Glomerular endothelial cell (primary cell): ENCODE measurements at regions not wholly inside any gene's neighbourhood (a gene's known extent, or its start where the extent isn't known, plus 50 kb on each side); places are given as distances from the start of the nearest gene placed in this dataset.

ENCODE experiments used
- DNase-seq: peaks from one replicate; pipeline ENCODE4 v3.0.0-alpha.2; 2011; ENCODE audit warnings: low read depth, low spot score; ENCODE audit errors: extremely low read depth

DNA sequence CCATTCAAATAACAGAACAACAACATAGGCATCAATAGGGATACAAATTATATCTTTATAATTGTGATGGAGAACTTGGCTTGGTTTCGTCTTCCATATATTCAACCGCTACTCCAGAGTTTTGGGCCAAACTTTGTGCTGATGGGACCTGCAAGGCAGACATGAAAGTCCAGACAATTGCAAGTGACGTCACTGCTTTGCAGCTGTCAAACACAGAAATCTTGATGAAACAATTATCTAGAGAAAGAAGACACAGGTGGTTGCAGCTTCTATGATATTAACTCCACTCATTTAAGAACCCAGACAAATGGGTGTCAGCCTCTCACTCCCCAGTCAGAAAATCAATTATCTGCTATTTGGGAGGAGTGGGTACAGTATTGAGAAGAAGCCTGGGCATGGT is 390.6 kb downstream of the NUF2 start:
- DNase-seq: no peak

DNA sequence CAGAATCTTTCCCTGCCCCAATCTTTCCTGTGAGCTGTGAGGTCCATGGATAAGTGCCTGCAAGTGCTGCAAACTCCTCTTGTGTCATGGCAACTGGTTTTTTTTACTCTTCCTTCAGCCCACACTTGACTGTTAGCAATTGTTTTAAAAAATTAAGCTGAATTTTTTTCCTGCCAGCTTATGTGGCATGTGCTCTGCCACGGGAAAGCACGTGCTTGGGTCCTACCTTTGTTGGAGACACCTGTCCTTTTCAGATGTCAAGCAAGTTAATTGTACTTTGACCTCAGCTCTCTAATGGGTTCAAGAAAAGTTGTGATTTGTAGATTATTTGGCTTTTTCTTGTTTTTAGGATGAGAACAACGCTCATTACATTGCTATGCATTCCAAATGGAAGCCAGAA is 398.5 kb downstream of the NUF2 start:
- no peak for DNase-seq

DNA sequence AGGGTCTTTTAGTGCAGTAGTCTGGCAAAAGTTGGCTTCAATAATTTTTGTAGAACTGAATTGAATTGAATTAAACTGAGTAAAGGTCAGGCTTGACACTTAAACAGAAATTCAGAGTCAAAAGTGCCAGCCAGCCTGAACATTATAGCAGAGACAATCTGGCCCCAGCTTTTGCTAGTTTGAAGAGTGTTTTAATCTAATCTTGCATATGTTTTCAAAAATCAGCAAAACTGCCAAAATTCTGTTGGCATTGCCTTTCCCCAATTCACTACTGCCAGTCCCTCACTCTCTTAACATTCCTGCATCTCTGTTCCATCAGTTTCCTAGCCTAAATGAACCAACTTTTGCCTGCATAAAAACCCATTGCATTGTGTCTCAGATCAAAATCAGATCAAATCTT is 403.8 kb downstream of the NUF2 start:
- no peak for DNase-seq

DNA sequence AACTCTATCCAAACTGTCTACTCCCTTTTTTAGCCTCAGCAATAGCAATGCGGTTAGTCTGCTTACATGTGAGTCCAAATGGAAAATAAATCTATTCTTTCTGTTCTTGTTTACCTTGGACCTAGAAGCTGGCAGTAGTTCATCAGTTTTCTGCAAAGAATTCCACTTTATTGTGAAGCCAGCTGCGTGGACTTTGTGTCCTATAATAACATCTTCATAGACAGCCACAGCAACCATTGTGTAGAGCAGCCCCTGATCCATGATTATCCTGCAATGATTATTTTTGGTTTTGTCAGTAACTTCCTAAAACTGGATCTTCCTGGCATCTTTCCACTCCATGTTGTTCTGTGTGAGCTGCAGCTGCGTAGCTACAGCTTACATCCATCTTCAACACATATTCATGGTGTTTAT is 408.7 kb downstream of the NUF2 start:
- no peak for DNase-seq

DNA sequence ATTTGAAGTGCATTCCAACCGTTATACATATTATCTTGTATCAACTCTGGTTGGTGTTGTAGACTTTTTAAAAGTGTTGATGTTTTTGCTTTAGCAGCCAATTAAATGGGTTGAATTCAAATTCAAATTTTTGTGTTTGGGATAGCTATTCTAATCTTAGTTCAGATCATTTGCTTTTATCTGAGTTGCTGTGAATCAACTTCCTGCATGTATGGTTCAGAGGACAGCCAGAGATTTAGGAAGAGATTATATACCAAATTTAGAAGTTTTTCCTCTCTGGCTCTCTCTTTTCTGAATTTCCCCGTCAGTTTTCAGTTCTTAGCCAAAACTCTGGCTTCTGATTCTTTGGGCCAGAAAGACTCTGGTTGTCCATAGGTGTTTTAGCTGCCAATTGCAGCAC is 415.5 kb downstream of the NUF2 start:
- DNase-seq: no peak

DNA sequence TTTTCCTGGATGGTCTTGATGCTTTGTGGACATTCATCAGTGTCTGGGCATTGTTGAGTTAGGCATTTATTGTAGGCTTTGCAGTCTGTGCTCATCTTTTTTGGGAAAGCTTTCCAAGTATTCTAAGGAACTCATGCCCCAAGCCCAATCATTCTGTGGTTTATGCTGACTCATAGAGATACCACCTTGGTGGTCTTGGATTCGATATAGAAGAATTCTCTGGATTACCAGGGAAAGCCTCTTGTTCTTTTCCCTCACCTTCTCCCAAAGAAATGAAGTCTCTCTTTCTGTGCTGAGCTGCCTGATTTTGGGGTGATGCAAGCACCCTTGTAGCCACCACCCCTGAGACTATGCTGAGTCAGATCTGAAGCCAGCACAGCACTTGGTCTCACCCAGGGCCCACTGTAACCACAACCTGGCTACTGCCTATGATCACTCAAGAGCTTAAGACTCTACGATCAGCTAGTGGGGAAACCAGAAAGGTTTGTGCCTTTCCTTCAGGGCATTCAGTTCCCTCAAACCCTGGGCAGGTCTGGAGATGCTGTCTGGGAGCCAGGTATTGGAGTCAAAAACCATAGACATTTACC is 422.6 kb downstream of the NUF2 start:
- no peak for DNase-seq

DNA sequence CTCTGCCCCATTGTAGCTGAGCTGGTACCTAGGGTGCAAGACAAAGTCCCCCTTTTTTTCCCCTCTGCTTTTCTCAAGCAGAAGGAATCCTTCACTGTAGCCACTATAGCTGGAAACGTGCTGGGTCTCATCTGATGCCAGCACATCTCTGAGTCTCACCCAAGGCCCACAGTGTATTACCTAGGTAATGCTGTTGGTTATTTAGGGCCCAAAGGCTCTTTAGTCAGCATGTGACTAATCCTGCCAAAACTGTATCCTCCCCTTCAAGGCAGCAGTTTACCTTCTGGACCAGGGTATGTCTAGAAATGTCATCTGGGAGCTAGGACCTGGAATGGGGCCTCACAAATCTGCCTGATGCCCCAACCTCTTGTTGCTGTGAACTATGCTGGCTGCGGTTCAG is 423.4 kb downstream of the NUF2 start:
- DNase-seq: no peak

DNA sequence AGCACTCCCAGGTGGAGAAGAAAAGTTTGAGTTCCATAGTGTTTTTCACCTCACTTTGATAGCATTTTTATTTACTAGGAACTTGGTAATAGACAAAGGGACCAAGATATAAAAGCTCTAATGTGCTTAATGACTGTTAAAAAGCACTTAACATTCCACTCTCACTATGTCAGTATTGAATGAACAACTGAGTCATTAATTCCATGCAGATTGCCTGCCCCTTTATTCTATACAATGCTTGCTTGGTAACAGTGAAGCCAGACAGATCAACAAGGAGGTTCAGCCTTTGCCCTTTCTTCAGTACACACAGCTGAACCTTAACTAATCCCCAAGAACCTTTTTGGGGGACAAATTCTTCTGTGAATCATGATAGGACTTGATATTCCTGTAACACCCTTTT is 425.5 kb downstream of the NUF2 start:
- DNase-seq: no peak

DNA sequence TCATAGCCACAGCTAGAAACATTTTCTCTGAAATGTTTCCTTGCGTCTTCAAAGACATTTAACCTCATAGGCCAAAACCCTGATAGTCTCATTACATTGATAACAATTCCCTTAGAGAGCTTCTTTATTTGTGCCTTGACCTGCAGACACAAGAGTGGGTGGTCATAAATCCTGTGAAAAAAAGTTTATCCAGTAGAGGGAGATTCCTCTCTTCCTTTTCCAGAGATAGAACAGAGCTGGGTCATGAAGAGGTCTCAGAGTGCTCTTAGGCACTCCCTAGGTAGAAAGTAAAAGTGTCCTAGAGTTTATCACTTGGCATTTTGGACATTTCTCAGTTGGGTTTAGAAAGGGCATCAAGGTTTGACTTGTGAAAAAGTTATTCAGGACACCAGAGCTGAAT is 426.1 kb downstream of the NUF2 start:
- DNase-seq: no peak

DNA sequence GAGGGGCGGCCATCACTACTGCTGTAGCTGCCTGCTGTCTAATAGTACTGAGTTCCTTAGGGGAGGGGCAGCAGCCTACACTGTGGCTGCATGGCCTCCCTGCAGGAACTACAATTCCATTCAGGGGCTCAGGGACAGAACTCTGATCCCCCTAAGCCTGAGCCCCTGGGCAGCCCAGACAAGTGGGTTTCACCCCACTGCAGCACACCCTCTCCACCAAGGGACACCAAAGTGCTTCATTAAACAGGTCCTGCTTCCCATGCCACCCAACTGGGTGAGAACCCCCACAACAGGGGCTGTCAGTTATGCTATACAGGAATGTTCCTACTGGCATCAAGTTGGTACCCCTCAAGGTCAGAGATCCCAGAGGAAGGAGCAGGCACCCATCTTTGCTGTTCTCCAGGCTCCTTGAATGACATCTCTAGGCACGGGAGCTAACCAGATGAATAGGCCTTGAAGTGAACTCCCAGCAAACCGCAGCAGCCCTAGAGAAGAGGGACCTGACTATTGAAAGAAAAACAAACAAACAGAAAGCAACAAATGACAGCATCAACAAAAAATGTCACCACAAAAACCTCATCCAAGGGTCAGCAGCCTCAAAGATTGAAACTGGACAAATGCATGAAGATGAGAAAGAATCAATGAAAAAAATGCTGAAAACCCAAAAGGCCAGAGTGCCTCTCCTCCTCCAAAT is 437.4 kb downstream of the NUF2 start:
- DNase-seq: no peak

DNA sequence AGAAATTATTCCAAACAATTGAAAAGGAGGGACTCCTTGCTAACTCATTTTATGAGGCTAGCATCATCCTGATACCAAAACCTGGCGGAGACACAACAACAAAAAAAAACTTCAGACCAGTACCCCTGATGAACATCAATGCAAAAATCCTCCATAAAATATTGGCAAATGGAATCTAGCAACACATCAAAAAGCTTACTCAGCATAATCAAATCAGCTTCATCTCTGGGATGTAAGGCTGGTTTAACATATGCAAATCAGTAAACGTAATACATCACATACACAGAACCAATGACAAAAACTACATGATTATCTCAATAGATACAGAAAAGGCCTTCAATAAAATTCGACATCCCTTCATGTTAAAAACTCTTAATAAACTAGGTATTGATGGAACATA is 440.1 kb downstream of the NUF2 start:
- DNase-seq: no peak

DNA sequence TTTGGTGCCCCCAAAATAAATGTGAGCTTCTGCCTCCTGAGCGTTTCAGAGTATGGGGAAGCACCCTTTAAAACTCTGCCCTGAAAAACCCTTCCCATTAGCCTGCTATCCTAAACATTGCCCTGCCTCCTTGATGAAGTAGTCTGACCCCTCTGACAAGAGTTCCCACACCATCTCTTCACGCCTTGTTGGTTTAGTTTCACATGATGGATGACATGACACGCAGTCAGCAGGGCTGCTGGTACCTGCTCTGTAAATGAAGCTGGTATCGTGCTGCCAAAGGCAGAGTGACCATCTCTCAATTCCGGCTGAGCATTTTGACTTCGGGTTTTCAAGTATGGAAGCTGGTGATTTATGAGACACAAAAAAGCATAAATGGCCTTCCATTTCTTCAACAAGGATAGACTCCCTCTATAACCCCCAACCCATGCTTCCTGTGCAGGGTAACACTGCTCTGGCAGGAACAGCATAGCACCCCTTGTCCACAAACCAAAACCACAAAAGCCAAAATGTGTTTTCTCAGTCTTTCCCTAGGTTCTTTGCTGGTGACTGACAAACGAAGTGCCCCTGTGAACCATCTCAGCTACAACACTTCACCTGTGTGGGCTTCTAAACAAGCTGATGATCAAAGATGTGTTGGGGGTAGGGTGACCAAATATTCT is 444.6 kb downstream of the NUF2 start:
- DNase-seq: no peak

DNA sequence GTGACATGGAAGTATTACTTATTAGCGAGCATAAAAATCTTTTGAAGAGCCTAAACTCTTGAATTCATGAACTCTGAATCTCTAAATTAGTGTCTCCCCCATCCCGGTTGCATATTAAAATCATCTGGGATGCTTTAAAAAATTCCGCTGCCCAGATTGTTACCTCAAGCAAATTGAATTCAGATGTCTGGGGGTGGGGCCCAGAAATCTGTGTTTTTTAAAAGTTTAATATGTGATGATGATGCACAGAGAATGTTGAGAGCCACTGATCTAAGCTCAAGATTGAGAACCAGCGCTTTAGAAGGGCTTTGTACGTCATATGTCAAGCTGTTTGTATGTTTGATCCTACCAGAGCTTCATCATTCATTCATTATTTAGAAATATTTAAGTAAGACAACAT is 446.8 kb downstream of the NUF2 start:
- no peak for DNase-seq

DNA sequence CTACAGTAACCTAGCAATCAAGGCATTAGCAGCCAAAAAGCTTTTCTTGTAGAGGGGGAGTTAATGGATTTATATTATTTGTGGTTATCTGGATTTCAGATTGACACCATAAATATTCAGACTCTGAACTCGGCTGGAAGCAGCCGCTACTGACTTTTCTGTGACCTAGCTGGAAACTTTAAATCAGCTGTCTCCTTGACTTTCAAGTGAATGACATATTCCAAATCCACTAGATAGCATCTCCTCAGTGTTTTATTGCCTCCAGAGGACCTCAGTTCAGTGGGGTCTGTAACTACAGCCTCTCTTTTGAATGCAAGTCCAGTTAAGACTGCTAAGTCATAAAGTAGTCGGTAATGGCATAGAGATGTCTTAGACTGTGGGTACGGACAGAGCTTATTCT is 448.5 kb downstream of the NUF2 start:
- DNase-seq: no peak

DNA sequence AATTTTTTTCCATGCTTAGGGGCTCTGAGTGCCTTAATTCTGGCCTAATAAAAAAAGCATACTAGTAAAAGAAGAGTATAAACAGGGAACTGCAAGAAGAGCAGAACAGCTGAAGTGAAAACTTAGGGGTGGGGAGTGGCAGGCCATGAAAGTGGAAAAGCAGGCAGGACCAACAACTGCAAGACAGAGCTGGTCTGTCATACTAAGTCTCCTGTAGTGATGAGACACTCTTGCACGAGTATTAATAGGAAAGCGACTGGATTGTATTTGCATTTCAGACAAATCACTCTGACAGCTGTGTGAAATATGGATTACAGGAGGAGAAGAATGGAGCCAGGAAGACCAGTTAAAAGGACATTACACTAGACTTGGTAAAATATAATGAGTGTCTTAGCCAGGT is 449.9 kb downstream of the NUF2 start:
- DNase-seq: no peak

DNA sequence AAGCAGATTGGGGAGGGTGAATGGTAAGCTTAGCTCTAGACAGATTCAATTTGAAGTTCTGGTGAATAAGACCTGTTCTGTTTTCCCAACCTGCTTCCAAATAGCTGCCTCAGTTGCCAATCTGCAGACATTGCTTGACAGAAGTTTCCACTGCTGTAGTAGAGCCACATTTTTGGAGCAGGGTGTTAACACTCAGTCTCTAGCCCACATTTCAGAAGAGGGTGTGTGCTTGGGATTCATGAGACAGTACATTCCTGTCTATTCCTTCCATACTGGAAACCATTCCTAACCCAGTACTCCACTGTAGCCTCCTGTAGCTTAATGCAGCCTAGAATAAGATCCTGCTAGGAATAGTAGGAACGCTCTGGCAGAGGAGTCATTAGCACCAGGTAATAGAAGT is 450.5 kb downstream of the NUF2 start:
- no peak for DNase-seq

DNA sequence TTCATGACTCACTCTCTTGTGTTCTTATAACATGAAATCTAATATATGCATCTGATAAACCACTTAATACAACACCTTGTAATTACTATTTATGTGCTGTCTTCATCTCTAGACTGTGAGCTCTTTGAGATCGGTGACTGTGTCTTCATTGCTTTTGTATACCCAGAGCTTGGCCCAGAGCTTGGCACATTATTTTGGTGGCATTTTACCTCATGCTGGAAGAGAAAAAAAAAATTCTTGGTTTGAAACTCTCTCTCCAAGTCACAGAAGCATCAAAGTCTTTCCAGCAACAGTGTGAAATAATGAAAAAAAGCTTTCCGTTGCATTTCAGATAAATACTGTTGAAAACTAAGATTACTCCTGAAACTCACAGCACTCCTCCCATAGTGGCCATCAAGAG is 451.6 kb downstream of the NUF2 start:
- DNase-seq: no peak

DNA sequence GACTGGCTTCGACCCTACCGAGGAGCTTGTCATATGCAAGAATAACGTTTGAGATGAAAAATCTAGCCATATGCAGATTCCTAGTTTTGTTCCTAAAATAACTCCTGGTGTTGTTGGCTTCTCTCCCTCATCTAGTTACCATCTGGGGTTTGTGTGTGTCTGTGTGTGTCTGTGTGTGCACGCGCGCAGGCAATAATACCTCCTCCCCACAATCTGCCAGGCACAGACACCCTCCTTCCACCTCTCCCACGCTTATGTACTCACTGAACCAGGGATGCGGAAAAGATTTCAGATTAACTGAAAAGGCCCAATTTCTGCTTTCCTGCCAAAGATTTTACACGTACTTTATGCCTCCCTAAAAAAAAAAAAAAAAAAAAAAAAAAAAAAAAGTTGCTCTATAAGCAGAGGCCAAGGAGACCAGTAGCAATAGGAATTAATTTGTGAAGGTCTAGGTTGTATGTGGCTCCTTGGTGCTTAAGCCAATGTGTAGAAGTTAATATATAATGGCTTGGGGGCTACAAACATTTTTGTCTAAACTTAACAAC is 452.7 kb downstream of the NUF2 start:
- DNase-seq: no peak

DNA sequence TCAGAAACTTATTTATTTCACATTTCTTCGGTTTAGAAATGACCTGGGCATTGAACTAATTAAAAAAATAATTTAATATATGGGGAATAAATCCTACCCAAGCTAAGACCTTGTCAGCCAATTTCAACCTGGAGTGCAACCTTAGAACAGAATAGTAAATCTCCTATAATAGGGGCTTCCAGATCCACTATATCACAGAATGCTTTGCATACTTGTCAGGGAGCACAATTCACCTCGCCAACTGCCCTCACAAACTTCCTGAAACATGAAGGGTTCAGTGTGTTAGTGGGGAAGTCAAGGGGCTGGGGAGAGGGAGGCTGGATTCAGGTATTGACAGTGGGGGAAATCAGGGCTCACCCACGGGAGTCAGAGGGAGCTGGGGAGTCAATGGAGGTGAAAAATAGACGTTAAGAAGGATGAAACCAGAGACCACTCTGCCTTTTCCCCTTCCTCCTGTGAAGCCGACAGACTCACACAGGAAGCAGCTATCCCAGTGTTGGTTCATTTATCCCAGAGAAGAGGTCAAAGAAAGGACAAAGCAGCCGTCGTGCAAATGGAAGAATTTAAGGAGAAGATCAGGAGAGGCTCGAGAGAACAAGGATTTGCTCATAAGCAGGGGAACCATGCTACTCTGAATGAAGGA is 453.3 kb downstream of the NUF2 start:
- DNase-seq: no peak

DNA sequence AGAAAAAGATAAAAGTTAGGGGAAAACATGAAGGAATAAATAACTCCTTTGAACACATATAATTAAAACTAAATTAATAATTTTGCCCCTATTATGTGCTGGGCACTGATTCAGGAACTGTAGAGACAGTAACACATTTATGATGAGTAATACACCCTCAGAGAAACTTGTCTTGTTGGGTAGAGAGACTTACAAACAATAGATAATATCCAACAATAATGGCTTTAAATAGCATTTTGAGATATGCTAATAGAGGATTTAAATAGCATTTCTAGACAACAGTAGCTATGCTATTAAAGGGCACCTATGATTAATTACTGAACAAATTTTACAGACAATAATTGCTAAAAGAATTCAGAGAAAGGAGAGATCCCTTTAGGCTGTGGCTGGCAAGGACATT is 455.5 kb downstream of the NUF2 start:
- DNase-seq: no peak

DNA sequence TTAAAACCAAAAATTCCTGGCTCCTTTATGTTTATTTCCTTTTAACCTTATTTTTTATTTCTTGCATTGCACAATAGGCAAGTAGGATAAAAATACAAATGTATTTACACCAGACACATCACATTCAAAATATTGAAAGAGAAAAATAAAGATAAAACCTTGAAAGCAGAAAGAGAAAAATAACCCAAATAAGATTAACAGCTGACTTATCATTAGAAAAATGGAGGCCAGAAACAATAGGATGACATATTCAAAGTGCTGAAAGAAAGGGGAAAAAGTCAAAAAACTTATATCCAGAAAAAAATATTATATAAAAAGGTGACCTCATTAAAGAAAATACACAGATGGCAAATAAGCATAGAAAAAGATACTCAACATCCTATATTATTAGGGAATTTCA is 459.4 kb downstream of the NUF2 start:
- DNase-seq: no peak
